ENCODE measurements at regions not wholly inside any gene's neighbourhood (a gene's known extent, or its start where the extent isn't known, plus 50 kb on each side); places are given as distances from the start of the nearest gene placed in this dataset.

GRCh38 chr5:27216367-27216950 lies 178.1 kb upstream of the CDH9 start:
- ATAC-seq (replicated peaks; ENCODE audit: extremely low read depth, poor library complexity, severe bottlenecking) (no peak), DNase-seq (ENCODE audit: low spot score in 2 of 2) (no peak)
- Mint-ChIP-seq H3K4me3 (no peak overlapping the region), H3K4me1 (no peaks in the 10 kb centered on the region), H3K27me3 (no peaks in the 10 kb centered on the region), H3K27ac (ENCODE audit: low read depth) (no peak overlapping the region), H3K9me3 (peaks cover 12% of the 10 kb centered on the region), H3K36me3 (ENCODE audit: insufficient read depth) (no peaks in the 10 kb centered on the region)

GRCh38 chr5:27208051-27208450 lies 169.7 kb upstream of the CDH9 start:
- peaks cover 15% of the 10 kb centered on the region for H3K9me3 Mint-ChIP-seq
- H3K27ac Mint-ChIP-seq (ENCODE audit: low read depth) = no peak overlapping the region
- H3K4me3 Mint-ChIP-seq = no peak overlapping the region
- H3K4me1 Mint-ChIP-seq = no peaks in the 10 kb centered on the region
- H3K36me3 Mint-ChIP-seq (ENCODE audit: insufficient read depth) = no peaks in the 10 kb centered on the region
- no peaks in the 10 kb centered on the region for H3K27me3 Mint-ChIP-seq
- ATAC-seq (replicated peaks; ENCODE audit: extremely low read depth, poor library complexity, severe bottlenecking) (no peak), DNase-seq (ENCODE audit: low spot score in 2 of 2) (no peak)

DNA sequence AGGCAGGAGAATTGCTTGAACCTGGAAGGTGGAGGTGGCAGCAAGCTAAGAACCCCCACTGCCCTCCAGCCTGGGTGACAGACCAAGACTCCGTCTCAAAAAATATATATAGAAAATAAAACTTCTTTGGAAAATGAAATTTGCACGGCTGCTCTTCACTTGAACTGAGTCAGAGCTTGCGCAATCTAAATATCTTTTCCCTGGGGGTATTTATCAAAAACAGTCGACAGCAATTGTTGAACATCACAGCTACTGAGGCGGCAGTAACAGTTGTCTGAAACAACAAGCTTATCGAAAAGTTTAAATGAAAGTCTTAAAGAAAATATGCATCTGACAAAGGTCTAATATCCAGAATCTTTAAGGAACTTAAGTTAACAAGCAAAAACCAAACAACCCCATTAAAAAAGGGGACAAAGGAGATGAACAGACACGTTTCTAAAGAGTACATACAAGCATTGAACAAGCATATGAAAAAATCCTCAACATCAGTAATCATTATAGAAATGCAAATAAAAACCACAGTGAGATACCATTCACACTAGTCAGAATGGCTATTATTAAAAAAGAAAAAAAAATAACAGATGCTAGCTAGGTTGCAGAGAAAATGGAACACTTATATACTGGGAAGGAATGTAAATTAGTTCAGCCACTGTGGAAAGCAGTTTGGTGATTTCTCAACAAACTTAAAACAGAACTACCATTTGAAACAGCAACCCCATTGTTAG lies 153.6 kb upstream of the CDH9 start:
- Mint-ChIP-seq H3K4me3 (no peak overlapping the region), H3K4me1 (no peaks in the 10 kb centered on the region), H3K27ac (ENCODE audit: low read depth) (no peak overlapping the region), H3K36me3 (ENCODE audit: insufficient read depth) (no peaks in the 10 kb centered on the region), H3K9me3 (peaks cover 18% of the 10 kb centered on the region), H3K27me3 (no peaks in the 10 kb centered on the region)
- ATAC-seq (replicated peaks; ENCODE audit: extremely low read depth, poor library complexity, severe bottlenecking) (no peak), DNase-seq (ENCODE audit: low spot score in 2 of 2) (no peak)

DNA sequence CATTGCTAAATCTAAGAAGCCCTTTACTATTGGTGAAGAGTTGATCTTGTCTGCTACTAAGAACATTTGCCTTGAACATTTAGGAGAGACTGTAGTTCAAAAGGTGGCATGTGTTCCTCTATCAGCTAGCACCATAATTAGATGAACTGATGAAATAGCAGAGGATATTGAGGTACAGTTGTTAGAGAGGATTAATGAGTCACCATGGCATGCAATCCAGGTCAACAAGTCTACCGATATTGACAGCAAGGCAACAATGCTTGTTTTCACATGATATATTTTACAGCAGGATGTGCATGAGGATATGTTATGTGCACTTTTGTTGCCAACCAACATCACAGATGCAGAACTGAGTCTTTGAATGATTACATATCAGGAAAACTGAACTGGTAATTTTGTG lies 134.3 kb upstream of the CDH9 start:
- Mint-ChIP-seq H3K27me3 (no peaks in the 10 kb centered on the region), H3K4me1 (no peaks in the 10 kb centered on the region), H3K4me3 (no peak overlapping the region), H3K9me3 (peaks cover 10% of the 10 kb centered on the region), H3K36me3 (ENCODE audit: insufficient read depth) (no peaks in the 10 kb centered on the region), H3K27ac (ENCODE audit: low read depth) (no peak overlapping the region)
- DNase-seq (ENCODE audit: low spot score in 2 of 2) (no peak), ATAC-seq (replicated peaks; ENCODE audit: extremely low read depth, poor library complexity, severe bottlenecking) (no peak)

DNA sequence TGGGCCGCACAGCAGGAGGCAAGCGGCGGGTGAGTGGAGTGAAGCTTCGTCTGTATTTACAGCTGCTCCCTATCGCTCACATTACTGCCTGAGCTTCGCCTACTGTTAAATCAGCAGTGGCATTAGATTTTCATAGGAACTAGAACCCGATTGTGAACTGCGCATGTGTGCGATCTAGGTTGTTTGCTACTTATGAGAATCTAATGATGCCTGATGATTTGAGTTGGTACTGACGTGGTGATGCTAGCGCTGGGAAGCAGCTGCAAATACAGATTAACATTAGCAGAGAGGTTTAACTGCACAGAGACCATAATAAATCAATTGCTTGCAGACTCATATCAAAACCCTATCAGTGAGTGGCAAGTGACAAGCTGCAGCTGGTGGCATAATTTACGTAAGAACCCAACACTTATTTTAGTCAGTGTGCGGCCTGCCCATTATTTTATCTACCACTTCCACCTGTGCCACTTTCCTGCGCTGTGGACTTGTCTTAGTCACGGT lies 133.4 kb upstream of the CDH9 start:
- ATAC-seq (replicated peaks; ENCODE audit: extremely low read depth, poor library complexity, severe bottlenecking) = no peak
- no peaks in the 10 kb centered on the region for H3K27me3 Mint-ChIP-seq
- H3K27ac Mint-ChIP-seq (ENCODE audit: low read depth) = no peak overlapping the region
- peaks cover 10% of the 10 kb centered on the region for H3K9me3 Mint-ChIP-seq
- no peak for DNase-seq (ENCODE audit: low spot score in 2 of 2)
- H3K4me3 Mint-ChIP-seq = no peak overlapping the region
- no peaks in the 10 kb centered on the region for H3K4me1 Mint-ChIP-seq
- H3K36me3 Mint-ChIP-seq (ENCODE audit: insufficient read depth) = no peaks in the 10 kb centered on the region

- no peak overlapping the region for H3K4me3 Mint-ChIP-seq
- H3K9me3 Mint-ChIP-seq = peaks cover 21% of the 10 kb centered on the region
- ATAC-seq (replicated peaks; ENCODE audit: extremely low read depth, poor library complexity, severe bottlenecking) (no peak), DNase-seq (ENCODE audit: low spot score in 2 of 2) (no peak)
- H3K27ac Mint-ChIP-seq (ENCODE audit: low read depth) = no peak overlapping the region
- no peaks in the 10 kb centered on the region for H3K36me3 Mint-ChIP-seq (ENCODE audit: insufficient read depth)
- H3K27me3 Mint-ChIP-seq = no peaks in the 10 kb centered on the region
- H3K4me1 Mint-ChIP-seq = no peaks in the 10 kb centered on the region
Measured at GRCh38 chr5:27158775-27159174, 120.4 kb upstream of the CDH9 start.

DNA sequence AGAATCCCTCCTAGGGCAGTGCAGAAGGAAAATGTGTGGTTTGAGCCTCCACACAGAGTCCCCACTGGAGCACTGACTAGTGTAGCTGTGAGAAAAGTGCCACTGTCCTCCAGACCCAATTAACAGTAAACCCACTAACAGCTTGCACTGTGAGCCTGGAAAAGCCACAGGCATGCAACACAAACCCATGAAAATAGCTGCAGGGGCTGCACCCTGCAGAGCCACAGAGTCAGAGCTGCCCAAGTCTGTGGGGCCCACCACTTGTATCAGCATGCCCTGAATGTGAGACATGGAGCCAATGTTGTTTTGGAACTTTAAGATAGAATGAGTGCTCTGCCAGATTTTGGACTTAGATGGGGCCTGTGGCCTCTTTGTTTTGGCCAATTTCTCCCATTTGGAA lies 119.8 kb upstream of the CDH9 start:
- ATAC-seq (replicated peaks; ENCODE audit: extremely low read depth, poor library complexity, severe bottlenecking) (no peak), DNase-seq (ENCODE audit: low spot score in 2 of 2) (no peak)
- Mint-ChIP-seq H3K9me3 (peaks cover 19% of the 10 kb centered on the region), H3K27ac (ENCODE audit: low read depth) (no peak overlapping the region), H3K36me3 (ENCODE audit: insufficient read depth) (no peaks in the 10 kb centered on the region), H3K4me1 (no peaks in the 10 kb centered on the region), H3K27me3 (no peaks in the 10 kb centered on the region), H3K4me3 (no peak overlapping the region)

- DNase-seq (ENCODE audit: low spot score in 2 of 2) (no peak), ATAC-seq (replicated peaks; ENCODE audit: extremely low read depth, poor library complexity, severe bottlenecking) (no peak)
- no peaks in the 10 kb centered on the region for H3K4me1 Mint-ChIP-seq
- H3K27ac Mint-ChIP-seq (ENCODE audit: low read depth) = no peak overlapping the region
- peaks cover 11% of the 10 kb centered on the region for H3K9me3 Mint-ChIP-seq
- H3K36me3 Mint-ChIP-seq (ENCODE audit: insufficient read depth) = peaks cover 2% of the 10 kb centered on the region
- no peaks in the 10 kb centered on the region for H3K27me3 Mint-ChIP-seq
- H3K4me3 Mint-ChIP-seq = no peak overlapping the region
Measured at GRCh38 chr5:27144456-27144855, 106.1 kb upstream of the CDH9 start.

- Mint-ChIP-seq H3K4me3 (no peak overlapping the region), H3K27me3 (no peaks in the 10 kb centered on the region), H3K9me3 (peaks cover 18% of the 10 kb centered on the region), H3K4me1 (no peaks in the 10 kb centered on the region), H3K36me3 (ENCODE audit: insufficient read depth) (no peaks in the 10 kb centered on the region), H3K27ac (ENCODE audit: low read depth) (no peak overlapping the region)
- ATAC-seq (replicated peaks; ENCODE audit: extremely low read depth, poor library complexity, severe bottlenecking) (no peak), DNase-seq (ENCODE audit: low spot score in 2 of 2) (no peak)
Measured at GRCh38 chr5:27140831-27141230, 102.4 kb upstream of the CDH9 start.

DNA sequence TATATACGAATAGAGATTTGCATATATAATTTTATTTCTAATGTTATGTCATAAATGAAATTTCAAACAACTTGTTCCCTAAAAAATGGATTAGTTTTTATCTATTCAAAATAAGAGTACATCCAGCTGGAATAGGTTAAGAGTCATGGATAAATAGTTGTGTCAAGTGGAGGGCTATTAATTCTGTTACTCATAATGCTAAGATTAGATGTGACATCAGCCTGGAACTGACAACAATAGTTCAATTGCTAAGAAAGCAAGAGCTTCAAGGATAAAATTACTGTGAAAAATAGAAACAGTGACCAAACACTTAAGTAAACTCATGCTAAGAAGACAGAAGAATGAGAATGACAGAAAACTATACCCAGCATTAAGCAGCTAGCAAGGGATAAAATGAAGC lies 92.2 kb upstream of the CDH9 start:
- no peaks in the 10 kb centered on the region for H3K27me3 Mint-ChIP-seq
- H3K27ac Mint-ChIP-seq (ENCODE audit: low read depth) = no peak overlapping the region
- no peaks in the 10 kb centered on the region for H3K4me1 Mint-ChIP-seq
- no peak for DNase-seq (ENCODE audit: low spot score in 2 of 2)
- no peak for ATAC-seq (replicated peaks; ENCODE audit: extremely low read depth, poor library complexity, severe bottlenecking)
- no peak overlapping the region for H3K4me3 Mint-ChIP-seq
- H3K9me3 Mint-ChIP-seq = peaks cover 22% of the 10 kb centered on the region
- H3K36me3 Mint-ChIP-seq (ENCODE audit: insufficient read depth) = no peaks in the 10 kb centered on the region

- Mint-ChIP-seq H3K4me3 (no peak overlapping the region), H3K9me3 (peaks cover 16% of the 10 kb centered on the region), H3K4me1 (no peaks in the 10 kb centered on the region), H3K36me3 (ENCODE audit: insufficient read depth) (no peaks in the 10 kb centered on the region), H3K27me3 (no peaks in the 10 kb centered on the region), H3K27ac (ENCODE audit: low read depth) (no peak overlapping the region)
- DNase-seq (ENCODE audit: low spot score in 2 of 2) = no peak
- ATAC-seq (replicated peaks; ENCODE audit: extremely low read depth, poor library complexity, severe bottlenecking) = no peak
Measured at GRCh38 chr5:27129926-27130325, 91.5 kb upstream of the CDH9 start.

GRCh38 chr5:27125856-27126255 lies 87.5 kb upstream of the CDH9 start:
- Mint-ChIP-seq H3K9me3 (peaks cover 9% of the 10 kb centered on the region), H3K27me3 (no peaks in the 10 kb centered on the region), H3K36me3 (ENCODE audit: insufficient read depth) (no peaks in the 10 kb centered on the region), H3K4me1 (no peaks in the 10 kb centered on the region), H3K4me3 (no peak overlapping the region), H3K27ac (ENCODE audit: low read depth) (no peak overlapping the region)
- no peak for ATAC-seq (replicated peaks; ENCODE audit: extremely low read depth, poor library complexity, severe bottlenecking)
- no peak for DNase-seq (ENCODE audit: low spot score in 2 of 2)

DNA sequence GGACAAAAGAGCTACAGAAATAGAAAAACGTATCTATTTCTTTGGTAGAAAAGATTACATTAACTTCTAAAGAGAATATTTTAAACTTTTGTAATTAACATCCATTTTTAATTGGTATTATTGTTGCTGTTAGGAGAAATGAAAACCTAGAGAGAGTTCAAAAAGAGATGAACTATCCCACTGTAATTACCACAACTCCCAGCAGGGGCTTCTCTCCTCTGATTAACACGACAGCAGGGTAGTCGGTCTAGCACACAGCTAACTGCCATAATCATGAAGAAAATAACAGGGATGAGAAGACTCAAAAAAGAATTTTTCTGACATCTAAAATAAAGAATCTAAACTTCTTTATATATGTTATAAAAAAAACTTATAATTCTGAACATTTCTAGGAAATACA lies 86.2 kb upstream of the CDH9 start:
- Mint-ChIP-seq H3K4me3 (no peak overlapping the region), H3K27ac (ENCODE audit: low read depth) (no peak overlapping the region), H3K27me3 (no peaks in the 10 kb centered on the region), H3K36me3 (ENCODE audit: insufficient read depth) (no peaks in the 10 kb centered on the region), H3K4me1 (no peaks in the 10 kb centered on the region), H3K9me3 (peaks cover 13% of the 10 kb centered on the region)
- DNase-seq (ENCODE audit: low spot score in 2 of 2) = no peak
- no peak for ATAC-seq (replicated peaks; ENCODE audit: extremely low read depth, poor library complexity, severe bottlenecking)
